Urinary bladder (tissue), 3 donors: ENCODE measurements at regions not wholly inside any gene's neighbourhood (a gene's known extent, or its start where the extent isn't known, plus 50 kb on each side); places are given as distances from the start of the nearest gene placed in this dataset.
"Not testable (repeated sequence)": the region's sequence is repeated elsewhere in the genome, so short reads cannot be mapped to it uniquely, and the experiment has no call there.

ENCODE experiments used
- DNase-seq: peaks from one replicate; pipeline ENCODE4 v3.0.0-alpha.2; 2015; ENCODE audit errors: extremely low spot score
- H3K27ac ChIP-seq: one replicate; pipeline ENCODE4 v1.5.1; 2013; ENCODE audit warnings: low read depth, mild to moderate bottlenecking, moderate library complexity
- H3K36me3 ChIP-seq: one replicate; pipeline ENCODE4 v1.6.1; 2013; ENCODE audit warnings: mild to moderate bottlenecking, moderate library complexity; ENCODE audit not compliant: insufficient read depth
- H3K4me1 ChIP-seq: one replicate; pipeline ENCODE4 v1.6.1; 2013; ENCODE audit warnings: mild to moderate bottlenecking, moderate library complexity; ENCODE audit not compliant: insufficient read depth
- H3K4me3 ChIP-seq: one replicate; pipeline ENCODE4 v1.5.1; 2013; ENCODE audit warnings: low read depth, low read length
- WGBS: extraction: QIAGEN DNeasy Blood & Tissue Kit; methylation state at CpG from one replicate; pipeline ENCODE4 v1.1.7; 2013; 5-methylcytosine and 5-hydroxymethylcytosine counted together
- donor health status: healthy with polysubstance abuse.
- donor health status: healthy.

DNA sequence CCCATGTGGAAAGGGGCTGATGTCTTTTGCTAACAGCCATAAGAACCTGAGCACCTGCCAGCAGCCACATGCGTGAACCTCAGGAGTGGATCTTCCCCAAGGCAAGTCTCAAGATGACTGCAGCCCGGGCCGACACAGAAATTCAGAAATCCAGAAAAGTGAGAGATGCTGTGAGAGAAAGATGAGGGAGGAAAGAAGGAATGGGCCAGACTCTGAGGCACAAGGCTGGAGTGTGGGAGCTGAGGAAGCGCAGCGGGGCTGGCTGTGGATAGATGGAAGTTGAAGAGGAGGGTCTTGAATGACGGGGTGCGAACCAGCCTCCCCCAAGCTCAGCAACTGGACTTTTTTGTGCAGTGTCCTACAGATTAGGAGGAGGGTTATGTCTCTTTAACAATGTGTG is 337.8 kb downstream of the GADD45G start:
- Histone ChIP-seq H3K4me1 (no peaks in the 10 kb centered on the region), H3K27ac (no peak overlapping the region), H3K4me3 (no peak overlapping the region), H3K36me3 (no peaks in the 10 kb centered on the region)
- DNase-seq, result no peak
- WGBS, result 95% methylated on average over 7 of the region's 7 CpGs

DNA sequence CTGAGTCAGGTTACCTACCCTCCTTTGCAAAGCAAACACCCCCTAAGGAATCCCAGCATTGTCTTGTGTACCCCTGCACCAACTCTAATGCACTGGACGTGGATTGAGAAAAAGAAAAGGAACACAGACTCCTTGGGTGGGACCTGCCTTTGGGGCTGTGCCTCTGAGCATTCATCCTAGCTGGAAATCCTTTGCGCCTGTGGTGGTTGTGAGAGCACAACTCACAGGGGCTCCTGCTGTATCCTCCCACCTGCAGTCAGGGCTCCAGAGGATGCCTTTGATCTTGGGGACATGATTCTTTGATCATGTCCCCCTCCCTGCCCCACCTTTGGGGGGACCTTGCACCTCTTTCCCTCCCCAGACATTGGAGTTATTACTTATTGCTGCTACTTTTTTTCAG is 338.5 kb downstream of the GADD45G start:
- DNase-seq, result no peak
- Histone ChIP-seq H3K36me3 (no peaks in the 10 kb centered on the region), H3K4me3 (no peak overlapping the region), H3K4me1 (no peaks in the 10 kb centered on the region), H3K27ac (no peak overlapping the region)
- 91% methylated on average over 2 of the region's 2 CpGs for WGBS

DNA sequence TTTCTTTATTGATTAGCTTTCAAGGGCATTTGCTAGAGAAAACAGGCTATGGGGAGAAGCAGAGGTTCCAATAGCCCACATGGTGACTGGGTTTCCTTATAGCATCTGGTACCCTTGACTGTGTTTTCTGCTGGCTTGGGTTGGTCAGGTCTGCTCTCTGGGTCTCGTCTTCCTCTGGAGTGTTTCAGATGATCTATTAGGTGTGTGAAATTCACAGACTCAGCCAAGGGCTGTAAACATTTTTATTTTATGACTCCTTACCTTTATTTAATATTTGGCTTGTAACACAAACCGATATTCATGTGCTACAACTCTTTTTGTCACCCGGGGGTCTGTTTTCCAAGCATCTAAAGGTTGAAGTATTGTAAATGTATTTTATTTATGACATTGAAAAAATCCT is 338.9 kb downstream of the GADD45G start:
- no peak overlapping the region for H3K27ac ChIP-seq
- WGBS, result 79% methylated on average over 3 of the region's 3 CpGs

DNA sequence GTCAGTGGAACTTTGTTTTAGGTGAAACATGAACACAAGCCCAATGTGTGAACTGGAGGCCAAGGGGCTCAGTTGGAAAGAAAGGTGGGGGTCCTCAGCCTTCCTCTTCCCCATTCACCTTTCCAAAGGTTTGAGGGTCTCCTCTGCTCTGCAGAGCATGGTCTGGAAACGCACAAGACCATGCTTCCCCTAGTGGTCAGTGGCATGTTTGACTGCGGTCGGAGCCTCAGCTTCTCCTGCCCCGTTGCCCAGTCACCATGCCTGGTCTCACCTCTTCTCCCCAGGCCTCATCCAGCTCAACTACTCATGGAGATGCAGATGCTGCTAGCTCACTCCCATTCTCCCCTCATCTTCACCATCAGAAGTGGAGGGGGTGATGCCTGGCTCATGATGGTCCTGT is 340.3 kb downstream of the GADD45G start:
- no peak overlapping the region for H3K4me3 ChIP-seq
- no peak overlapping the region for H3K27ac ChIP-seq
- WGBS, result 84% methylated on average over 4 of the region's 4 CpGs
- DNase-seq, result no peak
- H3K4me1 ChIP-seq, result no peaks in the 10 kb centered on the region
- no peaks in the 10 kb centered on the region for H3K36me3 ChIP-seq

More for the DNA sequence above, 338.9 kb downstream of the GADD45G start:
- H3K36me3 ChIP-seq, result no peaks in the 10 kb centered on the region
- no peak overlapping the region for H3K4me3 ChIP-seq
- no peak for DNase-seq
- no peaks in the 10 kb centered on the region for H3K4me1 ChIP-seq

DNA sequence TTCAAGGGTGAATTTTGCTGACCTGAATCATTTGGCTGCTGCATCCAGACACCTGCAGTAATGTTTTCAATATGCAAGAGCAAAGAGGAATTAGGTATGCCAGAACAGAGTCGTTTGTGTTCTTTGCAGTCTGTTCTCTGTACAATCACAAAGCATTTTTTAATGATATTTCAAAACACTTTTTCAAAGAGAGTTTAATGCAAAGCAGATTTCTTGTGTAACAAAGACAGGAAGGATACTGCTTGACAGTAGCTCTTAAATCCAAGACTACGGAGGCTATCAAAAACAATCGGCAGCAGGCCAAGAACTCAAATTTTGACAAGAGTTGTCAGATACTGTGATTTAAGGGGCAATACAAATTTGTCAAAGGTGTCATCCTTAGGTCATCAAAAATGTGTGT is 341.9 kb downstream of the GADD45G start:
- WGBS, result 42% methylated on average over 3 of the region's 3 CpGs
- no peaks in the 10 kb centered on the region for H3K36me3 ChIP-seq
- H3K4me3 ChIP-seq, result no peak overlapping the region
- no peak for DNase-seq
- no peaks in the 10 kb centered on the region for H3K4me1 ChIP-seq
- no peak overlapping the region for H3K27ac ChIP-seq

DNA sequence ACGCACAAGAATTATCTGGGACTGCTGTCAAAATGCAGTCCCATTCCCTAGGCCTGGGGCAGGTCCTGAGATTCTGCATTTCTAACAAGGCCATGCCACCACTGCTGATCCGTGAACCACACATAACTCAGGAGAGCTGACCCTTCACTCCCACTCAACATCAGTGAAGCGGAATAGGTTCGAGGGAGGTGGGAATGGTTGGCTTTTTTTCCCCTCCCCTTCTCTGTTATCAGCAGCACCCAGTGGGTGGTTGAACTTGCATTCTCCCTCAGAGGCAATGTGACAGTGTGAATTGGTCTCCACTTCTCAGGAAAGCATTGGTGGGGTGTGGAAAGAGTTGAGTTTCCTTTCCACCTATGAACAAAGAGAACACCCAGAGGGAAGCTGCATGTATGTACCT is 344.3 kb downstream of the GADD45G start:
- H3K4me1 ChIP-seq, result no peaks in the 10 kb centered on the region
- WGBS, result 95% methylated on average over 4 of the region's 4 CpGs
- H3K36me3 ChIP-seq, result no peaks in the 10 kb centered on the region
- H3K4me3 ChIP-seq, result no peak overlapping the region
- H3K27ac ChIP-seq, result no peak overlapping the region
- DNase-seq, result no peak

DNA sequence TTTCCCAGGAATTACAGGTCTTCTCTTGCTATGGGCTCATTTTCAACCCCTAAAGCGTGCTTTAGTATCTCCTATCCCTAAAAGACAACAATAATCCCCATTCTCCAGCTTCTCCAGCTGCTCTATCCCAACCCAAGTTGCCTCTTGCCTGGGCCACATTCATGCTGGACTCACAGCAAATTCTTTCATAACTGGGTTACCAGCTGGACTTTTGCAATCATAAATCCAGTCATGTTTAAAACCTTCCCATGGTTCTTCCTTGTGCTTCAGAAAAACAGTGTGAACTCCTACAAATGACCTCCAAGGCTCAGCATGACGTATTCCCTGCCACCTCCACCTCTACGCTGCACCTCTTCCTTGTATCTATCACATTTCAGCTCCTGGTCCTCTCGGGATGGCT is 346.9 kb downstream of the GADD45G start:
- Histone ChIP-seq H3K27ac (no peak overlapping the region), H3K36me3 (no peaks in the 10 kb centered on the region), H3K4me1 (no peaks in the 10 kb centered on the region), H3K4me3 (no peak overlapping the region)
- DNase-seq, result no peak
- WGBS, result 68% methylated on average over 4 of the region's 4 CpGs

DNA sequence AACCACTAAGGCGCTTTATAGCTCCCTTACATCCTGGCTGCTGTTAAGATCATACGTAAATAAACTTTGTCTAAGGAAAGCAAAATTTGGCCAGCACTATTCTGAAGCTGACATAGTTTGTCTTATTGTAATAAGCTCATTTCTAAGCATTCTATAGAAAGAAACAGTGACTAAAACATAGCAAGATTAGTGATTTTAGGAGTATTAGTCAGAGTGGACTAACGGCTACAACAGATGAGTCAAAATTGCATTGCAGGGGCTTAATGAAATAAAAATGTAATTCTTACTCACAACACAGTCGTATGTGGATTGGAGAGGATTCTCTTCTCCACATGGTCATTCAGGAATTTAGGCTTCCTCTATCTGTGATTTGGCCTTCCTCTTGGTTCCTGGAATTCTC is 347.6 kb downstream of the GADD45G start:
- DNase-seq, result no peak
- H3K4me3 ChIP-seq, result no peak overlapping the region
- H3K27ac ChIP-seq, result no peak overlapping the region
- H3K4me1 ChIP-seq, result no peaks in the 10 kb centered on the region
- no peaks in the 10 kb centered on the region for H3K36me3 ChIP-seq
- WGBS, result 74% methylated on average over 4 of the region's 4 CpGs

DNA sequence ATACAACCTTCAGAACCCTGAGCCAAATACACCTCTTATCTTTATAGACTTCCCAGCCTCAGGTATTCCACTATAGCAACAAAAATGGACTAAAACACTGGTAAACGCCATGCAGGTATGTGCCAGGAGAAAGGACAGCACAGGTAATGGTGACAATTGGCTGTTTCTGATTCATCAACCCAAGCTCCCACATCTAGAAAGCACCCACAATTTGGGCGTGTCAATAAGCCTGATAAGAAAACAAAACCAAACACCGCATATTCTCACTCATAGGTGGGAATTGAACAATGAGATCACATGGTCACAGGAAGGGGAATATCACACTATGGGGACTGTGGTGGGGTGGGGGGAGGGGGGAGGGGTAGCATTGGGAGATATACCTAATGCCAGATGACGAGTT is 348.5 kb downstream of the GADD45G start:
- H3K36me3 ChIP-seq, H3K27ac ChIP-seq, H3K4me3 ChIP-seq, H3K4me1 ChIP-seq, DNase-seq: not testable (repeated sequence)
- WGBS, result 98% methylated on average over 4 of the region's 4 CpGs

DNA sequence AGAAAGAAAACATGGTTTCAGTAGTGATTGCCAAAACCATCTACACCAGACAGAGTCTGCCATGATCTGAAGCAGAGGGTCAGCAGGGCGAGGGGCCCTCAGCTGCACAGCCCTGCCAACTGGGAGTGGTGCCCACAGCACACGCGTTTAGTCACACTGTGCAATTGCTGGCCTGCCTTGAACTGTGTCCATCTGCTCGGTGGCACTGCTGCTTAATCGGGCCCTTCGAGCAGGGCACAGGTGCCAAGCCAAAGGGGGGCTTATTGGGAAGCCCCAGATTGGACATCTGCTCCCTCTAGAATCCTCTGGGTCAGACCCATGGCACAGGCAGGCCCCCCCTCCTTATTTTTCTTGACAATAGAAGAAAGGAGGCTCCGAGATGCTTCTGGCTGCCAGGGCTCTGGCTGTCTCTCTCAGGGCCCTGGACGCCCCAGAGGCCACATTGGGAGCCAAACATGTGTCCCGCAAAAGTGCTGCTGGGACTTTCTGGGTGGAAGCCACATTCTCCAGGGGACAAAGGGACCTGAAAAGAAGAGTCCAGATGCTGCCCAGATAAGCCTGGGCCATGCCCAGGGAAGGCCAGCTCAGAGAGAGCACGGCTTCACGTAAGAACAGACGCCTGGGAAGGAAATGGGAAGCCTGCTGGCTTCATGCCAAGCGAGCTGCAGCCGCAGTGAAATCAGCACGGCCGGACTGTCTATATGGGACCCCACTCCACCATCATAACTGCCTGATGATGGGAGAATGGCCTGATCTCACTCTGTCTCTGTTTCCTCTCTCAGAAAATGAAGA is 349.2 kb downstream of the GADD45G start:
- no peaks in the 10 kb centered on the region for H3K36me3 ChIP-seq
- DNase-seq, result no peak
- WGBS, result 52% methylated on average over 16 of the region's 16 CpGs

DNA sequence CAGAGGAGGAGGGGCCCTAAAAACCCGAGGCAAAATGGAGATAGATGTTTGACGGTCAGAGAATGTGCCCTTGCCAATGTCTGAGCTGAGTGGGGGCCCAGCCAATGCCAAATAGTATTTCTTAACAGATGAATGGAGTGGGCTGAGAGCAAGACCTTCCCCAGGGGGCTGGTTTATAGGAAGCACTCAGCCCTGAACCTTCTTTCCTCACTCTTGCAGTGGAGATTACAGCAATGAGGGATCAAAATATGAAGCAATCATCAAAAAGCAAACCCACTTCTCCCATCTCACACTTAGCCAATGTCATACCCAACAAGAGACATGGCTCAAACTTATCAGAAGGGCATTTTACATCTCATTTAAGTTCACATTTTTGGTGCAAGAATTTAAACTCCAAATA is 350.3 kb downstream of the GADD45G start:
- 76% methylated on average over 2 of the region's 2 CpGs for WGBS
- no peak overlapping the region for H3K4me3 ChIP-seq
- no peak overlapping the region for H3K27ac ChIP-seq
- H3K36me3 ChIP-seq, result no peaks in the 10 kb centered on the region
- no peaks in the 10 kb centered on the region for H3K4me1 ChIP-seq
- DNase-seq, result no peak

More for the DNA sequence above, 349.2 kb downstream of the GADD45G start:
- no peak overlapping the region for H3K27ac ChIP-seq
- H3K4me1 ChIP-seq, result no peaks in the 10 kb centered on the region
- no peak overlapping the region for H3K4me3 ChIP-seq

DNA sequence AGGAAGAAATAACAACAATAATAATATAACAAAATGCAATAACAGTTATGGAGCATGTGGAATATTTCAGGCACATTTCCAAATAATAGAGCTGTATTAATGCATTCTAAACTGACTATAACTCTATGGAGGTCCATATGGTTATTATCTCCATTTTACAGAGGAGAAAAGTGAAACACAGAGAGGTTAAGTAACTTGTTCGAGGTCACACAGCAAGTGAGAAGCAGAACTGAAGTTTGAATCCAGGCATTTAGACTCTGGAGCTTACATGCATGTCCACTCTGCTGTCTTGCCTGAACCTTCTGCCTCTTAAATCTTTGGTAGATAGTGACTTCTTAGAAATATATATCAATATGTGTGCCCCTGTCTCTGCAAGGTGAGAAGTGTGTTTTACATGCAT is 350.8 kb downstream of the GADD45G start:
- DNase-seq, result no peak
- Histone ChIP-seq H3K36me3 (no peaks in the 10 kb centered on the region), H3K4me3 (no peak overlapping the region), H3K27ac (no peak overlapping the region), H3K4me1 (no peaks in the 10 kb centered on the region)
- 73% methylated on average over 1 of the region's 1 CpG for WGBS

DNA sequence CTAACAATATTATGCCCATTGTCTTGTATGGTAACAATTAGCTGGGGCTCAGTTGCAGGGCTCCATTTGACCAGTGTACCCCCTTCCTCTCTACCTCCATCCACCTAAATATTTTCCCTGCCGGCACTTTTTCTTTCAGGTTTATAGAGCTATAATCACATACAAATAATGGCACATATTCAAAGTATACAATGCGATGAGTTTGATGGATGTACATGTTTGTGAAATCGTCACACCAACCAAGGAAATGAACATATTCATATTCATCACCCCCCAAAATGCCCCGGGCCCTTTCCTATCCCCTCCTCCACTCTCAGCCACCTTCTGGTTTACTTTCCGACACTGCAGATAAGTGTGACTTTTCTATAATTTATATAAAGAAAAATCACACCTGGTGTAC is 351.5 kb downstream of the GADD45G start:
- DNase-seq, result no peak
- H3K27ac ChIP-seq, result no peak overlapping the region
- no peak overlapping the region for H3K4me3 ChIP-seq
- H3K4me1 ChIP-seq, result no peaks in the 10 kb centered on the region
- 70% methylated on average over 5 of the region's 5 CpGs for WGBS
- no peaks in the 10 kb centered on the region for H3K36me3 ChIP-seq

DNA sequence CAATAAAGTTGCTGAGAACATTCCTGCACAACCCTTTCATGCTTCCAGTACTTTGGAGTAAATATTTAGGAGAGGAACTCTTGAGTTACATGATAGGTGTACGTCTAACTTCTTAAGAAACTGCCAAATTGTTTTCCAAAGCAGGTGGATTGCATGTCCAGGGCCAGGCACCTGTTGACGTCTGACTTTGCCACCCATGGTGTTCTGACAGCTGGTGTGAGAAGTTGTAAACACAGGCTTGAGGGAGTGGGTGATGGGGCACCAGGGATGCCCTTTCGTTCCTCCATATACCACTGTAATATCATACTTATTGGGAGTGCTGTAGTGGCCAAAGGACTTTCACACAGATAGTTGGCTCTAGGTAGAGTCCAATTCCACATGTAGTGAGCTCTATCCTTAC is 352.1 kb downstream of the GADD45G start:
- Histone ChIP-seq H3K27ac (no peak overlapping the region), H3K4me1 (no peaks in the 10 kb centered on the region), H3K36me3 (no peaks in the 10 kb centered on the region), H3K4me3 (no peak overlapping the region)
- WGBS, result 70% methylated on average over 3 of the region's 3 CpGs
- DNase-seq, result no peak

DNA sequence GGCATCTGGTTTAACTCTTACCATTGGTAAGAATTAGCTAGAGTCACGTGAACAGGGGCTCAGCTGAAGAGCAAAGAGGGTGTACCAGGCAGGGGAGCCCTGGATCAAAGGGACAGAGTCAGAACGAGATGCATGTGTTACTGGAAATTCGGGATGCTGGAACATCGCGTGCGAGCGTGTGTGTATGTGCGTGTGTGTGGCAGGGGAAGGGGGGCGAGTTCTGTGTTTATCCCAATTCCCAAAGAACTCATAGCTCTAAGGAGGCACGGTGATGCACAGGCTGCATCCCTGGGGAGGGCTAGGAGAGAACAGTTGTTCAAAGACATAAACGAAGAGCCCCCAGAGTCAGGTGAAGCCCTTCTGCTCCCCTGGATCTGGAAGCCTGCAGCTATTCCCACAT is 353.3 kb downstream of the GADD45G start:
- Histone ChIP-seq H3K36me3 (no peaks in the 10 kb centered on the region), H3K4me1 (no peaks in the 10 kb centered on the region), H3K27ac (no peak overlapping the region), H3K4me3 (no peak overlapping the region)
- WGBS, result 84% methylated on average over 11 of the region's 11 CpGs
- no peak for DNase-seq
